DOHH2 (cell line): ENCODE measurements at regions not wholly inside any gene's neighbourhood (a gene's known extent, or its start where the extent isn't known, plus 50 kb on each side); places are given as distances from the start of the nearest gene placed in this dataset.

Source experiments
- H3F3A ChIP-seq: fragments of 200-600 bp; sonication (generic), shearing (Covaris generic); 2 replicates; pipeline ENCODE4 v1.6.0; 2016; ENCODE audit warnings: antibody characterized with exemption, mild to moderate bottlenecking; ENCODE audit not compliant: control insufficient read depth, insufficient read depth
- H3K27ac ChIP-seq: fragments of 200-600 bp; sonication (generic); 2 replicates; pipeline ENCODE4 v1.5.1; 2014; ENCODE audit warnings: low read depth, mild to moderate bottlenecking, low read length, moderate library complexity
- H3K27me3 ChIP-seq: fragments of 200-600 bp; sonication (generic); 2 replicates; pipeline ENCODE4 v1.6.1; 2014; ENCODE audit warnings: mild to moderate bottlenecking, low read length, mixed read lengths; ENCODE audit not compliant: control insufficient read depth
- H3K36me3 ChIP-seq: fragments of 200-600 bp; sonication (generic); 2 replicates; pipeline ENCODE4 v1.6.1; 2014; ENCODE audit warnings: mild to moderate bottlenecking, low read length, moderate library complexity, mixed read lengths; ENCODE audit not compliant: control insufficient read depth
- H3K4me1 ChIP-seq: fragments of 200-600 bp; sonication (generic); 2 replicates; pipeline ENCODE4 v1.6.1; 2014; ENCODE audit warnings: mild to moderate bottlenecking, low read length, mixed read lengths; ENCODE audit not compliant: control insufficient read depth
- H3K4me2 ChIP-seq: fragments of 200-600 bp; sonication (generic); 2 replicates; pipeline ENCODE4 v1.6.0; 2014; ENCODE audit warnings: mild to moderate bottlenecking, low read length, moderate library complexity
- H3K4me3 ChIP-seq: fragments of 200-600 bp; sonication (generic); 2 replicates; pipeline ENCODE4 v1.5.1; 2014; ENCODE audit warnings: mild to moderate bottlenecking, low read length, mixed read lengths
- H3K79me2 ChIP-seq: fragments of 200-600 bp; sonication (generic); 2 replicates; pipeline ENCODE4 v1.6.1; 2014; ENCODE audit warnings: mild to moderate bottlenecking, low read length, mixed read lengths; ENCODE audit not compliant: control insufficient read depth
- H3K9me2 ChIP-seq: fragments of 200-600 bp; sonication (generic); replicated peaks from 2 replicates; pipeline ENCODE4 v1.6.1; 2014; ENCODE audit warnings: mild to moderate bottlenecking, low read length, mixed read lengths; ENCODE audit not compliant: control insufficient read depth
- H3K9me3 ChIP-seq: fragments of 200-600 bp; sonication (generic); 2 replicates; pipeline ENCODE4 v1.6.1; 2014; ENCODE audit warnings: antibody characterized with exemption, low read length, mixed read lengths; ENCODE audit not compliant: control insufficient read depth, insufficient read depth
- H4K20me1 ChIP-seq: fragments of 200-600 bp; sonication (generic); 2 replicates; pipeline ENCODE4 v1.6.0; 2014; ENCODE audit warnings: low read depth, mild to moderate bottlenecking, antibody characterized with exemption, low read length, moderate library complexity; ENCODE audit not compliant: control insufficient read depth, insufficient read depth
- EZH2phosphoT487 ChIP-seq: fragments of 200-600 bp; sonication (generic); IDR thresholded peaks from 2 replicates; pipeline ENCODE4 v1.6.1; 2017; ENCODE audit warnings: borderline replicate concordance, mild to moderate bottlenecking, antibody characterized with exemption, low read length, moderate library complexity, mixed read lengths
- TF ChIP-seq, protein P1 (sequence below): fragments of 200-600 bp; sonication (generic); IDR thresholded peaks from one replicate; pipeline ENCODE4 v1.5.1; 2014; ENCODE audit warnings: antibody characterized with exemption, mild to moderate bottlenecking, low read depth, low read length; ENCODE audit not compliant: poor library complexity, severe bottlenecking

DNA sequence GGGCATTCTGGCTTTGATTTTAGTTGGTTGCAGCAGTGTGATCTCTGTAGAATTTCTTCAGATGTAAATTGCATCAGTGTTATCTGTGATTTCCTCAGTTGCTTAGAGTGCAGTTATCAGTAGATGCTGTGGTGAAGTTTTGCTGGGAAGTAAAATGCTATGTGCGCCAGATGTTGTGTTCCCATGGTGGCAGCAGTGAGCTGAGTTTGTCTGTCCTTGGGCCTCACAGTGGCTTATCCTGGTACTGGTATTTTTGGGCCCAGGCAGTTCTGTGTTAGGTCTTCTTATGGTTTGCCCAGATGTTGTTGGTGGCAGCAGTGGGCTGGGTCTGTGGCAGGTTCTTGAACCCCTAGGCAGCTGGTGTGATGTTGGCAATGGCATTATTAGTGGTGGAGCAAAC is 1242.1 kb downstream of the PLA2G4A start:
- H3K4me1 ChIP-seq = no peaks in the 10 kb centered on the region
- H3K36me3 ChIP-seq = no peaks in the 10 kb centered on the region
- H3K9me2 ChIP-seq = no peaks in the 10 kb centered on the region
- no peaks in the 10 kb centered on the region for H3F3A ChIP-seq
- no peaks in the 10 kb centered on the region for H4K20me1 ChIP-seq
- TF ChIP-seq EZH2phosphoT487 = no peak
- TF ChIP-seq, protein P1, sequence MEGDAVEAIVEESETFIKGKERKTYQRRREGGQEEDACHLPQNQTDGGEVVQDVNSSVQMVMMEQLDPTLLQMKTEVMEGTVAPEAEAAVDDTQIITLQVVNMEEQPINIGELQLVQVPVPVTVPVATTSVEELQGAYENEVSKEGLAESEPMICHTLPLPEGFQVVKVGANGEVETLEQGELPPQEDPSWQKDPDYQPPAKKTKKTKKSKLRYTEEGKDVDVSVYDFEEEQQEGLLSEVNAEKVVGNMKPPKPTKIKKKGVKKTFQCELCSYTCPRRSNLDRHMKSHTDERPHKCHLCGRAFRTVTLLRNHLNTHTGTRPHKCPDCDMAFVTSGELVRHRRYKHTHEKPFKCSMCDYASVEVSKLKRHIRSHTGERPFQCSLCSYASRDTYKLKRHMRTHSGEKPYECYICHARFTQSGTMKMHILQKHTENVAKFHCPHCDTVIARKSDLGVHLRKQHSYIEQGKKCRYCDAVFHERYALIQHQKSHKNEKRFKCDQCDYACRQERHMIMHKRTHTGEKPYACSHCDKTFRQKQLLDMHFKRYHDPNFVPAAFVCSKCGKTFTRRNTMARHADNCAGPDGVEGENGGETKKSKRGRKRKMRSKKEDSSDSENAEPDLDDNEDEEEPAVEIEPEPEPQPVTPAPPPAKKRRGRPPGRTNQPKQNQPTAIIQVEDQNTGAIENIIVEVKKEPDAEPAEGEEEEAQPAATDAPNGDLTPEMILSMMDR = no peak
- H3K4me2 ChIP-seq = no peak overlapping the region
- no peak overlapping the region for H3K4me3 ChIP-seq
- H3K27me3 ChIP-seq = no peaks in the 10 kb centered on the region
- H3K9me3 ChIP-seq = peaks cover 5% of the 10 kb centered on the region; the same call in 1 of the 2 replicates
- no peak overlapping the region for H3K27ac ChIP-seq
- H3K79me2 ChIP-seq = no peaks in the 10 kb centered on the region

DNA sequence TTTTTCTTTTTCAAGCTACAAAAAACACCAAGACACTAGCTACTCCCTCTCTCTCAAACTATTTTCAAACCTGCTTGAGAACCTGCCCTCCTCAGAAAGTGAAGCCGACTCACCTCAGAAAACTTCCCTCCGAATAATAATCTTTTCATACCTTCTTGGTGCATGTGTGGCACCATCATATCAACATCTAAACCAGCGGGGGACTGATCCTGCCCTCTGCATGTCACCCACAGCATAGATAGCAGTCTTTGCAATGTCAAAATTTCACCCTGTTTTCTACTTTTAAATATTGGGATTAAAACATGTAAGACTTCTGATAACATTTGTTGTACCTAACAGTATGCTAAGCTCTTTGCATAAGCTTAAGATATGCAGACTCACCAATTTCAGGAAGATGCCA is 1260.3 kb downstream of the PLA2G4A start:
- Histone ChIP-seq H3F3A (no peaks in the 10 kb centered on the region), H3K27ac (no peak overlapping the region), H4K20me1 (no peaks in the 10 kb centered on the region), H3K79me2 (no peaks in the 10 kb centered on the region), H3K4me1 (no peaks in the 10 kb centered on the region), H3K9me2 (no peaks in the 10 kb centered on the region), H3K4me3 (no peak overlapping the region), H3K36me3 (no peaks in the 10 kb centered on the region), H3K4me2 (no peak overlapping the region), H3K27me3 (no peaks in the 10 kb centered on the region), H3K9me3 (no peaks in the 10 kb centered on the region)
- TF ChIP-seq EZH2phosphoT487 = no peak
- TF ChIP-seq, protein P1 = no peak

DNA sequence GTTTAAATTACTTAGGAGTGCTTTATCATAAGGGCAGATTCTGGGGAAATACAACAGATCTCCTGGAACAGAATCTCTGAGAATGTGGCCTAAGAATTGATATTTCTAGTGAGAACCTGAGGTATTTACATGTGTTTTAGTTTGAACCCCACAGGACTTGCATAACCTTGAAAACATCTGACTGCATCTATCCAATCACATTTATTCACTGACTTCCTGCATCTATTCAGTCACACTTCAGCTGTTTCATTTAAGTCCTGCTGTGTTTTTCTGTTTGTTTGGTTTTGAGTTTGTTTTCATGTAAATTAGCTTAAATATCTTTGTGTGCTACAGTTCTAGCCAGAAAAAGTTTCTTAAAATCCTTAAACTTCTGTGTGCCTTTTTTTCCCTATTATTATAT is 1260.7 kb downstream of the PLA2G4A start:
- no peak for TF ChIP-seq EZH2phosphoT487
- TF ChIP-seq, protein P1 = no peak
- H4K20me1 ChIP-seq = no peaks in the 10 kb centered on the region
- no peaks in the 10 kb centered on the region for H3K36me3 ChIP-seq
- no peaks in the 10 kb centered on the region for H3K4me1 ChIP-seq
- H3K4me2 ChIP-seq = no peak overlapping the region
- H3K79me2 ChIP-seq = no peaks in the 10 kb centered on the region
- no peaks in the 10 kb centered on the region for H3K9me2 ChIP-seq
- no peaks in the 10 kb centered on the region for H3K27me3 ChIP-seq
- H3F3A ChIP-seq = no peaks in the 10 kb centered on the region
- H3K4me3 ChIP-seq = no peak overlapping the region
- H3K9me3 ChIP-seq = no peaks in the 10 kb centered on the region
- H3K27ac ChIP-seq = no peak overlapping the region

DNA sequence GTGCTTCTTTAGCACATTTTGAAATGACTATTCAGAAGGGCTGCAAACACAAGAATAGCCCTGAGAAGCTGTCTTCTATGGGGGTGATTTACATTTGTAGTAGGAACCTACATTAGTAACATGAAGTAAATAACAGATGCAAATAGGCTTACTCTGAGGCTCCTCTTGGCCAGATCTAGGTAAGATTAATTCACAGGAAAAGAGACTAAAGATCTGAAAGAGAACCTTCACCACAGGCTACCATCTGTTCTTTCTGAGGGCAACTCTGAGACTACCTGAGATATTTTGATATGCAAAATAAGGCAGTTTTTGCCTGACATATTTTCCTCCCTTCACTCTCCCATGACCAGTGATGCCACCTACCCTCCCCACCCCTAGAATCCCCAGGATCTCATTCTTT is 1267.8 kb downstream of the PLA2G4A start:
- Histone ChIP-seq H3K27ac (no peak overlapping the region), H4K20me1 (no peaks in the 10 kb centered on the region), H3K4me1 (no peaks in the 10 kb centered on the region), H3K79me2 (no peaks in the 10 kb centered on the region), H3K9me3 (no peaks in the 10 kb centered on the region), H3F3A (no peaks in the 10 kb centered on the region), H3K9me2 (no peaks in the 10 kb centered on the region), H3K4me2 (no peak overlapping the region), H3K4me3 (no peak overlapping the region), H3K27me3 (no peaks in the 10 kb centered on the region), H3K36me3 (no peaks in the 10 kb centered on the region)
- TF ChIP-seq EZH2phosphoT487 = no peak
